ENCODE measurements at regions not wholly inside any gene's neighbourhood (a gene's known extent, or its start where the extent isn't known, plus 50 kb on each side); places are given as distances from the start of the nearest gene placed in this dataset.

- TF ChIP-seq EZH2 (IDR thresholded peaks at IDR 0.05) = no peak
- no peak for TF ChIP-seq POLR2AphosphoS5 (IDR thresholded peaks at IDR 0.05; ENCODE audit: borderline replicate concordance, low read depth, low read length)
Measured at GRCh38 chr7:46513447-46513848, 592.4 kb upstream of the IGFBP3 start.

Data from SK-N-MC (cell line).